Astrocyte (in vitro differentiated cells and primary cell): ENCODE measurements at regions not wholly inside any gene's neighbourhood (a gene's known extent, or its start where the extent isn't known, plus 50 kb on each side); places are given as distances from the start of the nearest gene placed in this dataset.

Source experiments
- CTCF ChIP-seq: IDR thresholded peaks from 2 replicates; pipeline ENCODE4 v1.5.1; 2011; ENCODE audit warnings: low read depth, mild to moderate bottlenecking, inconsistent platforms, low read length, moderate library complexity; ENCODE audit not compliant: insufficient read depth
- EZH2 ChIP-seq: IDR thresholded peaks from 2 replicates; pipeline ENCODE4 v1.6.1; 2012; ENCODE audit warnings: mild to moderate bottlenecking, low read length, inconsistent platforms; ENCODE audit not compliant: insufficient read depth

- TF ChIP-seq CTCF (no peak), EZH2 (no peak)
Observed at GRCh38 chr18:78527984-78528383, 451.6 kb upstream of the SALL3 start.
